NCI-H748 treated with DMSO at 0.1 percent for 48 hours (cell line): ENCODE measurements at regions not wholly inside any gene's neighbourhood (a gene's known extent, or its start where the extent isn't known, plus 50 kb on each side); places are given as distances from the start of the nearest gene placed in this dataset.
A peak's percentile ranks its signal among the peaks of the same experiment; 100 is the strongest.
"Not testable (repeated sequence)": the region's sequence is repeated elsewhere in the genome, so short reads cannot be mapped to it uniquely, and the experiment has no call there.

Experiments used
- DNase-seq: peaks from one replicate; lab custom pipeline; 2025; lab: John Stamatoyannopoulos, UW

GRCh38 chr6:27826612-27826985 lies 85.6 kb downstream of the OR2B2 start:
- DNase-seq: not testable (repeated sequence)

- DNase-seq: peak; percentile 43
Measured at GRCh38 chr6:27825848-27826611, 86.2 kb downstream of the OR2B2 start.

DNA sequence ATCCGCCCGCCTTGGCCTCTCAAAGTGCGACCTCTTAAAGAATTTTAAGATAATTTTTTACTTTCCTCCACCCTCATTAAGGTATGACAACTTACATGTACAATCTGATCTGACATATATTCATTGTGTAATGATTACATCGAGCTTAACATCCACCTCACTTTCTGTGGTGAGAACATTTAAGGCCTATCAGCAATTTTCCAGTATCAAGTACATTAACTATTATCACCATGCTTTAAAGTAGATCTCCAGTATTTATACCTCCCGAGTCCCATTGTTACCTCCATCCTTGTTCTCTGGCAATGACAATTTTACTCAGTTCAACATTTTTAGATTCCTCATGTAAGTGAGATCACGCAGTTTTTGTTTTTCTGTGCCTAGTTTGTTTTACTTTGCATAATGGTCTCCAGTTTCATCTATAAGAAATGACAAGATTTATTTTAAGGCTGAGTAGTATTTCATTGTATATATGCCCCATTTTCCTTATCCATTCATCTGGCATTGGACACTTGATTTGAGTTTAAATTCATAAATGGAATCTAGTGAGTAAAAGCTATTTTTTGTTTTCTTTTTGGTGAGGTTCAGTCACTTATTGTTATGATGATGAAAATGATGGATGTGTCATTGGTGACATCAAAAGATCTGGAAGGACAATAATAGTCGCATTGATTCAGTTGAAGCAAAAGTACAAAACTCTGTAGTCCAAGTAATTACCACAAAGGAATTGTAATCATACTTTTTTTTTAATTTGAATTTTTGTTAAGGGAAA lies 87.0 kb downstream of the OR2B2 start:
- DNase-seq: peak; percentile 35

GRCh38 chr6:27824211-27825024 lies 87.8 kb downstream of the OR2B2 start:
- peak; percentile 55 for DNase-seq

- peak; percentile 68 for DNase-seq
Measured at GRCh38 chr6:27823714-27824210, 88.4 kb downstream of the OR2B2 start.

- no peak for DNase-seq
Measured at GRCh38 chr6:27816906-27817305, 95.3 kb downstream of the OR2B2 start.

GRCh38 chr6:27814665-27815424 lies 97.4 kb downstream of the OR2B2 start:
- peak; percentile 94 for DNase-seq

DNA sequence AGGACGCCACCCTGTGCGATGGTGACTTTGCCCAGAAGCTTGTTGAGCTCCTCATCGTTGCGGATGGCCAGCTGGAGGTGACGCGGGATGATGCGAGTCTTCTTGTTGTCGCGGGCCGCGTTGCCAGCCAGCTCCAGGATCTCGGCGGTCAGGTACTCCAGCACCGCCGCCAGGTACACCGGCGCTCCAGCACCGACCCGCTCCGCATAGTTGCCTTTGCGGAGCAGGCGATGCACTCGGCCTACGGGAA lies 97.9 kb downstream of the OR2B2 start:
- not testable (repeated sequence) for DNase-seq

- DNase-seq: no peak
Measured at GRCh38 chr6:27812805-27813492, 99.2 kb downstream of the OR2B2 start.

DNA sequence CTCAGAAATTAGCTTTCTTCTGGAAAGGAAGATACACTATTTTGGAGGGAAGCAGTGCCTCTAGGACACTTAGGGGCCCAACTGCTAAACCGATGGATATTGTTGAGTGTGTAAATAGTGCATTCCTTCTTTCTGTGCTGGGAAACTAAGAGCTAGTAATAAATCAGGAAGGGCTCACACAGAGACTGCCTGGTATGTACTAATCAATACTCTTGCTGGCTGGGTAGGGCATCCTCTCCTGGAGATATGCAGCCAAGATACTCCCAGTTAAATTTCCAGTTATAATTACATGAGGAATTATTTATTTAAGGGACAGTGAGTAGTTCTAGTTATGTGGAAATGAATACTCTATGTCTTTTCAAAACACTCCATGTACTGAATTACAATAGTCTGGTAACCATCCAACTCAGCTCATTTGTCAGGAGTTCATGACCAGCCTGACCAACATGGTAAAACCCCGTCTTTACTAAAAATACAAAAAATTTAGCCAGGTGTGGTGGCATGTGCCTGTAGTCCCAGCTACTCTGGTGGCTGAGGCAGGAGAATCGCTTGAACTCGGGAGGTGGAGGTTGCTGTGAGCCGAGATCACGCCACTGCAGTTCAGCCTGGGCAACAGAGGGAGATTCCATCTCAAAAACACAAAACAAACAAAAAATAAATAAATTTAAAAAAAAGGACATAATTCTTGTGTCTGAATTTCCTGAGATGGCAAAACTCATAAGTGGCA lies 100.0 kb downstream of the OR2B2 start:
- no peak for DNase-seq

DNA sequence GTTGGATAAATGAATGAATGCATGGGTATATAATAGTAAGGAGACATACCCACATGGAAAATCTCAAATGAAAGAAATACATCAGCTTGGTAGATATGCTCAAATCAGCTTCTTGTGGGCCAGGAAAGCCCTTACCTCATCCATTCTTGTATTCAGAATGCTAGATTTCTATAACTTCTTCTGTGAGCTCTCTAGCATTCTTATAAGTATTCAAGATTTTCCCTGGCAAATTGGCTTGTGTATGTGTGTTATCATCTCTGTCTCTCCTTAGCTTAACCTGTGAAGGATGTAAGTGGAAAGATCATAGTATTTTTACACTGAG lies 100.8 kb downstream of the OR2B2 start:
- no peak for DNase-seq

GRCh38 chr6:27810768-27811450 lies 101.3 kb downstream of the OR2B2 start:
- DNase-seq: no peak

DNA sequence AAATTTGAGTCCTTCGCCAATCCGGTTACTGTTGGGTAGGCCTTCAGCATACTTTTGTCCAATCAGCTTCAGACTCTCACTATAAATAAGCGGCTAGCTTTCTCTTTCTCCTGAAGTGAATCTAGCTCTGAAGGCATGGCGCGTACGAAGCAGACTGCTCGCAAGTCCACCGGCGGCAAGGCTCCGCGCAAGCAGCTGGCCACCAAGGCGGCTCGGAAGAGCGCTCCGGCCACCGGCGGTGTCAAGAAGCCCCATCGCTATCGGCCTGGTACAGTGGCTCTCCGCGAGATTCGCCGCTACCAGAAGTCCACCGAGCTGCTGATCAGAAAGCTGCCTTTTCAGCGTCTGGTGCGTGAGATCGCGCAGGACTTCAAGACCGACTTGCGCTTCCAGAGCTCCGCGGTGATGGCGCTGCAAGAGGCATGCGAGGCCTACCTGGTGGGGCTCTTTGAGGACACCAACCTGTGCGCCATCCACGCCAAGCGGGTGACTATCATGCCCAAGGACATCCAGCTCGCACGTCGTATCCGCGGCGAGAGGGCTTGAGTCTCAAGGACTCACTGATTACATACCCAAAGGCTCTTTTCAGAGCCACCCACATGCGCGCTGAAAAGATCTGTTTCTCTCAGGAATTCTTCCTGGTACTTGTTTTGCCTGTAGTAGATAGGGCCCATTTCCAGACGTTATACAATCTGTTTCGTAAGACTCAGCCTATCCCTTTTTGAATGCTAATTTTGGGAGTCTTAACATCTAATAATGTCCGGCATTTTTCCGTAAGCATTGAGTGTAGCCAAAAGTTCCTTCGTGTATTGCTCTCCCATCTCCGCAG lies 102.0 kb downstream of the OR2B2 start:
- peak; percentile 98 for DNase-seq

- no peak for DNase-seq
Measured at GRCh38 chr6:27809067-27809938, 102.9 kb downstream of the OR2B2 start.

GRCh38 chr6:27808242-27809066 lies 103.7 kb downstream of the OR2B2 start:
- DNase-seq: peak; percentile 53

DNA sequence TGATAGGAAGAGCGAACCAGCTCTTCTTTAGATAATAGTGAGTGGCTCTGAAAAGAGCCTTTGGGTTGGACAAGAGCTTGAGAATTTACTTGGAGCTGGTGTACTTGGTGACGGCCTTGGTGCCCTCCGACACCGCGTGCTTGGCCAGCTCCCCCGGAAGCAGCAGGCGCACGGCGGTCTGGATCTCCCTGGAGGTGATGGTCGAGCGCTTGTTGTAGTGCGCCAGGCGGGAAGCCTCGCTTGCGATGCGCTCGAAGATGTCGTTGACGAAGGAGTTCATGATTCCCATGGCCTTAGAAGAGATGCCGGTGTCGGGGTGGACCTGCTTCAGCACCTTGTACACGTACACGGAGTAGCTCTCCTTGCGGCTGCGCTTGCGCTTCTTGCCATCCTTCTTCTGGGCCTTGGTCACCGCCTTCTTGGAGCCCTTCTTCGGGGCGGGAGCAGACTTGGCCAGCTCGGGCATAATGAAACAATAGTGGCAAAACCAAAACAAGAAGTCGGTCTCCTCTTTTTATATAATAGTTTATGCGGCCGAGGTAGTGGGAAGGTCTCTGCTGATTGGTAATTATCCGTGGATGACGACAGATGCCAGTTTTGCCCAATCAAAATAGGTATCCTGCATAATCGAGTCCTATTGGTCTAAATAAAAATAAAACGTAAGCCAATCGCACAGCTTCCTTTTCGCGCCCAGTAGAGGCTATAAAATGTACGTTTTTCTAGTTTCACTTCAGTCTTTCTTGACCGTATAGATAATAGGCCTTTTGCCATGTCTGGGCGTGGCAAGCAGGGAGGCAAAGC lies 104.6 kb downstream of the OR2B2 start:
- DNase-seq: peak; percentile 99
